Liver (tissue), 8 donors: ENCODE measurements at regions not wholly inside any gene's neighbourhood (a gene's known extent, or its start where the extent isn't known, plus 50 kb on each side); places are given as distances from the start of the nearest gene placed in this dataset.

Experiments
- DNase-seq: peaks from one replicate; pipeline ENCODE4 v3.0.0-alpha.2; 2017; ENCODE audit warnings: low spot score
- H3K27ac ChIP-seq, 2 donors: one replicate each; pipeline ENCODE4 v1.7.0; 2013; ENCODE audit warnings: inconsistent platforms in 2 of 2, low read length in 2 of 2, control low read depth in 1 of 2, low read depth in 1 of 2, mild to moderate bottlenecking in 1 of 2
- H3K27me3 ChIP-seq, 4 donors: one replicate each; pipeline versions ENCODE4 v1.6.1 to v1.7.0; 2013; ENCODE audit warnings: low read length in 3 of 4, inconsistent platforms in 1 of 4, mild to moderate bottlenecking in 1 of 4, moderate library complexity in 1 of 4; ENCODE audit not compliant: control insufficient read depth in 4 of 4, insufficient read depth in 4 of 4
- H3K36me3 ChIP-seq, 4 donors: one replicate each; pipeline versions ENCODE4 v1.6.1 to v1.7.0; 2013; ENCODE audit warnings: low read length in 3 of 4, mild to moderate bottlenecking in 3 of 4, low read depth in 1 of 4, moderate library complexity in 1 of 4; ENCODE audit not compliant: control insufficient read depth in 4 of 4, insufficient read depth in 3 of 4
- H3K4me1 ChIP-seq, 4 donors: one replicate each; pipeline versions ENCODE4 v1.6.1 to v1.7.0; 2013; ENCODE audit warnings: low read length in 3 of 4, mild to moderate bottlenecking in 3 of 4, moderate library complexity in 1 of 4; ENCODE audit not compliant: control insufficient read depth in 4 of 4, insufficient read depth in 4 of 4
- H3K4me3 ChIP-seq, 3 donors: one replicate each; pipeline versions ENCODE4 v1.6.1 to v1.7.0; 2013; ENCODE audit warnings: low read length in 3 of 3, control low read depth in 1 of 3, low read depth in 1 of 3, mild to moderate bottlenecking in 1 of 3
- H3K9ac ChIP-seq, 2 donors: one replicate each; pipeline ENCODE4 v1.7.0; 2013; ENCODE audit warnings: low read length in 2 of 2, mild to moderate bottlenecking in 2 of 2, moderate library complexity in 2 of 2, control low read depth in 1 of 2, low read depth in 1 of 2
- H3K9me3 ChIP-seq, 4 donors: one replicate each; pipeline versions ENCODE4 v1.6.1 to v1.7.0; 2013; ENCODE audit warnings: low read length in 3 of 4; ENCODE audit not compliant: control insufficient read depth in 4 of 4
- ATF3 ChIP-seq: IDR thresholded peaks from 2 replicates; pipeline ENCODE4 v1.6.1; 2016; ENCODE audit warnings: antibody characterized with exemption
- CTCF ChIP-seq: fragments of 150-350 bp; IDR thresholded peaks from 2 replicates; pipeline ENCODE4 v1.5.1; 2017; ENCODE audit warnings: improper control_type of control experiment, low read depth, low read length; ENCODE audit not compliant: missing input control
- FOXA1 ChIP-seq: IDR thresholded peaks from 2 replicates; pipeline ENCODE4 v1.6.1; 2016; ENCODE audit warnings: antibody characterized with exemption
- FOXA2 ChIP-seq: IDR thresholded peaks from 2 replicates; pipeline ENCODE4 v1.6.1; 2016; ENCODE audit warnings: antibody characterized with exemption
- GABPA ChIP-seq, 2 donors: IDR thresholded peaks in 1 of 2; conservative IDR thresholded peaks in 1 of 2; 2 replicates each; pipeline ENCODE4 v1.6.1; 2016; ENCODE audit warnings: antibody characterized with exemption in 2 of 2, mild to moderate bottlenecking in 1 of 2, moderate library complexity in 1 of 2
- HNF4A ChIP-seq, 2 donors: conservative IDR thresholded peaks; 2 replicates each; pipeline ENCODE4 v1.6.1; 2016; ENCODE audit warnings: antibody characterized with exemption in 2 of 2, mild to moderate bottlenecking in 2 of 2
- HNF4G ChIP-seq: IDR thresholded peaks from 2 replicates; pipeline ENCODE4 v1.6.1; 2016; ENCODE audit warnings: antibody characterized with exemption
- JUND ChIP-seq, 2 donors: IDR thresholded peaks; 2 replicates each; pipeline ENCODE4 v1.6.1; 2016; ENCODE audit warnings: antibody characterized with exemption in 2 of 2
- MAX ChIP-seq: IDR thresholded peaks from 2 replicates; pipeline ENCODE4 v1.6.1; 2016; ENCODE audit warnings: antibody characterized with exemption
- NR2F2 ChIP-seq: IDR thresholded peaks from 2 replicates; pipeline ENCODE4 v1.6.1; 2016; ENCODE audit warnings: antibody characterized with exemption
- RAD21 ChIP-seq, 2 donors: IDR thresholded peaks; 2 replicates each; pipeline ENCODE4 v1.6.1; 2016; ENCODE audit warnings: antibody characterized with exemption in 2 of 2, mild to moderate bottlenecking in 2 of 2
- RXRA ChIP-seq, 2 donors: IDR thresholded peaks; 2 replicates each; pipeline ENCODE4 v1.6.1; 2017 to 2018; ENCODE audit warnings: antibody characterized with exemption in 2 of 2, mild to moderate bottlenecking in 1 of 2
- SP1 ChIP-seq: IDR thresholded peaks from 2 replicates; pipeline ENCODE4 v1.6.1; 2018; ENCODE audit warnings: antibody characterized with exemption, mild to moderate bottlenecking
- TAF1 ChIP-seq: conservative IDR thresholded peaks from 2 replicates; pipeline ENCODE4 v1.6.1; 2016; ENCODE audit warnings: antibody characterized with exemption, mild to moderate bottlenecking
- YY1 ChIP-seq: IDR thresholded peaks from 2 replicates; pipeline ENCODE4 v1.6.1; 2016; ENCODE audit warnings: antibody characterized with exemption, mild to moderate bottlenecking
- WGBS: extraction: QIAGEN DNeasy Blood & Tissue Kit; methylation state at CpG from one replicate; pipeline ENCODE4 v1.1.7; 2013; 5-methylcytosine and 5-hydroxymethylcytosine counted together
- TF ChIP-seq, protein P1 (sequence below): IDR thresholded peaks from 2 replicates; pipeline ENCODE4 v1.6.1; 2016; ENCODE audit warnings: antibody characterized with exemption, mild to moderate bottlenecking
- TF ChIP-seq, protein P2 (sequence below): IDR thresholded peaks from 2 replicates; pipeline ENCODE4 v1.6.1; 2016; ENCODE audit warnings: antibody characterized with exemption
- donor health status: healthy.
- donor health status: healthy.
- donor health status: healthy.
- donor health status: healthy.
- donor health status: healthy.

DNA sequence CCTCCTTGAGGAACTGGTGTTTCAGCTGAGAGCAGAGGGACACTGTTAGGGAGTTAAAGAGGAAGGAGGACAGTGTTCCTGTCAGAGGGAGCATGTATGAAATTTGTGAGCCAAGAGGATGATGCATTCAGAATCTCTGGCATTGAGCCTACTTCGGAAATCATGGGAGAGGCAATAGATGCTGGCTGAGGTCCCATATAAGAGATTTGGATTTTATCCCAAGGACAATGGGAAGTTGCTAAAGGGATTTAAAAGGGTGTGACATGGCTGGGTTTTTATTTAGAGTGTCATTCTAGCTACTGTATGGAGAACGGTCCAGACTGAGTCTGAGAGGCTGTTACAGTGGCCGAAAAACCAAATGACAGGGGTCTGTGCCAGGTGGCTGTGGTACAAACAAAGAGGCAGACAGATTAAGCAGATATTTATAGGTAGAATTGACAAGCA is 403.2 kb upstream of the B3GALT2 start:
- no peak overlapping the region for H3K27ac ChIP-seq
- H3K4me3 ChIP-seq, result no peak overlapping the region
- no peaks in the 10 kb centered on the region for H3K9me3 ChIP-seq
- 59% methylated on average over 3 of the region's 3 CpGs for WGBS
- H3K27me3 ChIP-seq, result no peaks in the 10 kb centered on the region
- no peak for DNase-seq
- no peak overlapping the region for H3K9ac ChIP-seq
- TF ChIP-seq NR2F2, result no peak
- TF ChIP-seq, protein P1, sequence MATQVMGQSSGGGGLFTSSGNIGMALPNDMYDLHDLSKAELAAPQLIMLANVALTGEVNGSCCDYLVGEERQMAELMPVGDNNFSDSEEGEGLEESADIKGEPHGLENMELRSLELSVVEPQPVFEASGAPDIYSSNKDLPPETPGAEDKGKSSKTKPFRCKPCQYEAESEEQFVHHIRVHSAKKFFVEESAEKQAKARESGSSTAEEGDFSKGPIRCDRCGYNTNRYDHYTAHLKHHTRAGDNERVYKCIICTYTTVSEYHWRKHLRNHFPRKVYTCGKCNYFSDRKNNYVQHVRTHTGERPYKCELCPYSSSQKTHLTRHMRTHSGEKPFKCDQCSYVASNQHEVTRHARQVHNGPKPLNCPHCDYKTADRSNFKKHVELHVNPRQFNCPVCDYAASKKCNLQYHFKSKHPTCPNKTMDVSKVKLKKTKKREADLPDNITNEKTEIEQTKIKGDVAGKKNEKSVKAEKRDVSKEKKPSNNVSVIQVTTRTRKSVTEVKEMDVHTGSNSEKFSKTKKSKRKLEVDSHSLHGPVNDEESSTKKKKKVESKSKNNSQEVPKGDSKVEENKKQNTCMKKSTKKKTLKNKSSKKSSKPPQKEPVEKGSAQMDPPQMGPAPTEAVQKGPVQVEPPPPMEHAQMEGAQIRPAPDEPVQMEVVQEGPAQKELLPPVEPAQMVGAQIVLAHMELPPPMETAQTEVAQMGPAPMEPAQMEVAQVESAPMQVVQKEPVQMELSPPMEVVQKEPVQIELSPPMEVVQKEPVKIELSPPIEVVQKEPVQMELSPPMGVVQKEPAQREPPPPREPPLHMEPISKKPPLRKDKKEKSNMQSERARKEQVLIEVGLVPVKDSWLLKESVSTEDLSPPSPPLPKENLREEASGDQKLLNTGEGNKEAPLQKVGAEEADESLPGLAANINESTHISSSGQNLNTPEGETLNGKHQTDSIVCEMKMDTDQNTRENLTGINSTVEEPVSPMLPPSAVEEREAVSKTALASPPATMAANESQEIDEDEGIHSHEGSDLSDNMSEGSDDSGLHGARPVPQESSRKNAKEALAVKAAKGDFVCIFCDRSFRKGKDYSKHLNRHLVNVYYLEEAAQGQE, result no peak
- no peak for TF ChIP-seq HNF4G
- no peak for TF ChIP-seq JUND (IDR thresholded peaks at IDR 0.05)
- TF ChIP-seq CTCF, result no peak
- TF ChIP-seq, protein P2, sequence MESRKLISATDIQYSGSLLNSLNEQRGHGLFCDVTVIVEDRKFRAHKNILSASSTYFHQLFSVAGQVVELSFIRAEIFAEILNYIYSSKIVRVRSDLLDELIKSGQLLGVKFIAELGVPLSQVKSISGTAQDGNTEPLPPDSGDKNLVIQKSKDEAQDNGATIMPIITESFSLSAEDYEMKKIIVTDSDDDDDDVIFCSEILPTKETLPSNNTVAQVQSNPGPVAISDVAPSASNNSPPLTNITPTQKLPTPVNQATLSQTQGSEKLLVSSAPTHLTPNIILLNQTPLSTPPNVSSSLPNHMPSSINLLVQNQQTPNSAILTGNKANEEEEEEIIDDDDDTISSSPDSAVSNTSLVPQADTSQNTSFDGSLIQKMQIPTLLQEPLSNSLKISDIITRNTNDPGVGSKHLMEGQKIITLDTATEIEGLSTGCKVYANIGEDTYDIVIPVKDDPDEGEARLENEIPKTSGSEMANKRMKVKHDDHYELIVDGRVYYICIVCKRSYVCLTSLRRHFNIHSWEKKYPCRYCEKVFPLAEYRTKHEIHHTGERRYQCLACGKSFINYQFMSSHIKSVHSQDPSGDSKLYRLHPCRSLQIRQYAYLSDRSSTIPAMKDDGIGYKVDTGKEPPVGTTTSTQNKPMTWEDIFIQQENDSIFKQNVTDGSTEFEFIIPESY, result no peak
- no peak for TF ChIP-seq FOXA2
- no peak for TF ChIP-seq FOXA1
- no peak for TF ChIP-seq ATF3
- no peak for TF ChIP-seq GABPA (IDR thresholded peaks at IDR 0.05 in 1 of 2, conservative IDR thresholded peaks at IDR 0.05 in 1 of 2)
- TF ChIP-seq MAX, result no peak
- no peak for TF ChIP-seq RXRA (IDR thresholded peaks at IDR 0.05)
- no peak for TF ChIP-seq RAD21 (IDR thresholded peaks at IDR 0.05)
- TF ChIP-seq TAF1, result no peak
- TF ChIP-seq YY1, result no peak
- no peak for TF ChIP-seq HNF4A (conservative IDR thresholded peaks at IDR 0.05)
- TF ChIP-seq SP1, result no peak
- peaks cover 0 to 18% (median 3%) of the 10 kb centered on the region in 4 donors for H3K4me1 ChIP-seq
- no peaks in the 10 kb centered on the region for H3K36me3 ChIP-seq
